ENCODE measurements at regions not wholly inside any gene's neighbourhood (a gene's known extent, or its start where the extent isn't known, plus 50 kb on each side); places are given as distances from the start of the nearest gene placed in this dataset.

GRCh38 chr4:12827966-12828365 lies 656.2 kb downstream of the RAB28 start:
- no peaks in the 10 kb centered on the region for H4K20me1 ChIP-seq (replicated peaks; ENCODE audit: control insufficient read depth, insufficient read depth, low read length)
- no peaks in the 10 kb centered on the region for H3K79me2 ChIP-seq (ENCODE audit: control insufficient read depth, insufficient read depth, low read length)
- no peak overlapping the region for H2AFZ ChIP-seq (ENCODE audit: low read depth, low read length)
- H3K27me3 ChIP-seq (ENCODE audit: control insufficient read depth in 2 of 2, insufficient read depth in 2 of 2, low read length in 2 of 2): no peaks in the 10 kb centered on the region
- no peak for FAIRE-seq
- in situ Hi-C loops (cut with MboI) (no loop called here), intact Hi-C loops (cut with micrococcal nuclease) (no loop called here)
- WGBS (ENCODE audit: insufficient coverage, low coverage, missing lambda C conversion rate): 2% methylated on average over 5 of the region's 5 CpGs
- H3K4me3 ChIP-seq: no peak overlapping the region
- no peaks in the 10 kb centered on the region for H3K9me3 ChIP-seq (replicated peaks; ENCODE audit: control insufficient read depth, insufficient read depth, low read depth, low read length)
- no peak for DNase-seq (ENCODE audit: extremely low read depth in 1 of 4, low spot score in 3 of 4)
- H3K4me1 ChIP-seq (replicated peaks in 1 of 2; ENCODE audit: control insufficient read depth in 2 of 2, insufficient read depth in 2 of 2, low read length in 2 of 2): no peaks in the 10 kb centered on the region
- no peak overlapping the region for H3K9ac ChIP-seq (ENCODE audit: insufficient read depth in 1 of 2, low read depth in 2 of 2, low read length in 2 of 2)
- no peak overlapping the region for H3K27ac ChIP-seq (ENCODE audit: extremely low read depth, low read depth, low read length)
- POLR2A ChIA-PET: no interaction called here
- no peaks in the 10 kb centered on the region for H3K36me3 ChIP-seq (ENCODE audit: control insufficient read depth, insufficient read depth, low read length)
- no peaks in the 10 kb centered on the region for H3K9me1 ChIP-seq (ENCODE audit: control insufficient read depth, insufficient read depth, low read length)
- TF ChIP-seq KHSRP (IDR thresholded peaks at IDR 0.05) (no peak), RERE (CRISPR knock-in tag; IDR thresholded peaks at IDR 0.05; ENCODE audit: borderline replicate concordance) (no peak), CREB5 (CRISPR knock-in tag; IDR thresholded peaks at IDR 0.05) (no peak), DDX20 (tag; IDR thresholded peaks at IDR 0.05; ENCODE audit: low read depth) (no peak), CREM (IDR thresholded peaks at IDR 0.05; ENCODE audit: low read depth) (no peak), ZNF586 (CRISPR knock-in tag; conservative IDR thresholded peaks at IDR 0.05) (no peak), U2AF1 (optimal IDR thresholded peaks at IDR 0.05; ENCODE audit: low read depth, low read length) (no peak), KDM1A (IDR thresholded peaks at IDR 0.05) (no peak)
- TF ChIP-seq, protein P1, sequence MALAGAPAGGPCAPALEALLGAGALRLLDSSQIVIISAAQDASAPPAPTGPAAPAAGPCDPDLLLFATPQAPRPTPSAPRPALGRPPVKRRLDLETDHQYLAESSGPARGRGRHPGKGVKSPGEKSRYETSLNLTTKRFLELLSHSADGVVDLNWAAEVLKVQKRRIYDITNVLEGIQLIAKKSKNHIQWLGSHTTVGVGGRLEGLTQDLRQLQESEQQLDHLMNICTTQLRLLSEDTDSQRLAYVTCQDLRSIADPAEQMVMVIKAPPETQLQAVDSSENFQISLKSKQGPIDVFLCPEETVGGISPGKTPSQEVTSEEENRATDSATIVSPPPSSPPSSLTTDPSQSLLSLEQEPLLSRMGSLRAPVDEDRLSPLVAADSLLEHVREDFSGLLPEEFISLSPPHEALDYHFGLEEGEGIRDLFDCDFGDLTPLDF (CRISPR knock-in tag; IDR thresholded peaks at IDR 0.05): no peak
- no TSS peak for BruUV-seq (replicated peaks)
- CTCF ChIA-PET (ENCODE audit: low intra/inter-chr PET ratio): no interaction called here
- H3K4me2 ChIP-seq (ENCODE audit: insufficient read depth, low read length): no peak overlapping the region
- no peak for ATAC-seq

Measured in K562 (cell line).